GM06990 (cell line): ENCODE measurements at regions not wholly inside any gene's neighbourhood (a gene's known extent, or its start where the extent isn't known, plus 50 kb on each side); places are given as distances from the start of the nearest gene placed in this dataset.
A peak's percentile ranks its signal among the peaks of the same experiment; 100 is the strongest.
"Not testable (repeated sequence)": the region's sequence is repeated elsewhere in the genome, so short reads cannot be mapped to it uniquely, and the experiment has no call there.

Experiments used
- DNase-seq: peaks from one replicate; pipeline ENCODE4 v3.0.0-alpha.2; 2011; ENCODE audit not compliant: insufficient read length; ENCODE audit errors: extremely low read depth
- H3K27me3 ChIP-seq: replicated peaks from 2 replicates; pipeline ENCODE4 v1.6.0; 2011; ENCODE audit warnings: low read length; ENCODE audit not compliant: control insufficient read depth, insufficient read depth
- H3K36me3 ChIP-seq: 2 replicates; pipeline ENCODE4 v1.5.1; 2011; ENCODE audit warnings: low read length; ENCODE audit not compliant: control insufficient read depth, insufficient read depth
- H3K4me3 ChIP-seq: replicated peaks from 2 replicates; pipeline ENCODE4 v1.5.1; 2011; ENCODE audit warnings: low read depth, mild to moderate bottlenecking, control low read depth, low read length
- CTCF ChIP-seq: IDR thresholded peaks from 2 replicates; pipeline ENCODE4 v1.5.1; 2011; ENCODE audit warnings: low read length, control low read depth, mild to moderate bottlenecking, inconsistent platforms; ENCODE audit not compliant: insufficient read depth, poor library complexity, severe bottlenecking

- TF ChIP-seq CTCF: no peak
These were observed 133.3 kb upstream of the PCDH7 start for GRCh38 chr4:30586850-30587249.

GRCh38 chr4:30589669-30590068 is 130.5 kb upstream of the PCDH7 start:
- H3K36me3 ChIP-seq, DNase-seq: not testable (repeated sequence)

More at GRCh38 chr4:30586850-30587249, 133.3 kb upstream of the PCDH7 start:
- H3K4me3 ChIP-seq: no peak overlapping the region
- no peaks in the 10 kb centered on the region for H3K27me3 ChIP-seq
- peak; percentile 1 for DNase-seq
- H3K36me3 ChIP-seq: no peaks in the 10 kb centered on the region

GRCh38 chr4:30600246-30601017 is 119.7 kb upstream of the PCDH7 start:
- Histone ChIP-seq H3K27me3 (no peaks in the 10 kb centered on the region), H3K36me3 (no peaks in the 10 kb centered on the region), H3K4me3 (no peak overlapping the region)
- no peak for DNase-seq
- no peak for TF ChIP-seq CTCF

More at GRCh38 chr4:30589669-30590068, 130.5 kb upstream of the PCDH7 start:
- H3K4me3 ChIP-seq, H3K27me3 ChIP-seq: not testable (repeated sequence)

GRCh38 chr4:30601070-30601865 is 118.9 kb upstream of the PCDH7 start:
- H3K4me3 ChIP-seq: no peak overlapping the region
- no peaks in the 10 kb centered on the region for H3K27me3 ChIP-seq
- no peaks in the 10 kb centered on the region for H3K36me3 ChIP-seq
- TF ChIP-seq CTCF: no peak
- DNase-seq: no peak

GRCh38 chr4:30605616-30606190 is 114.5 kb upstream of the PCDH7 start:
- no peak overlapping the region for H3K4me3 ChIP-seq
- no peaks in the 10 kb centered on the region for H3K27me3 ChIP-seq
- H3K36me3 ChIP-seq: no peaks in the 10 kb centered on the region
- TF ChIP-seq CTCF: no peak
- DNase-seq: no peak

GRCh38 chr4:30610361-30610760 is 109.8 kb upstream of the PCDH7 start:
- Histone ChIP-seq H3K36me3 (no peaks in the 10 kb centered on the region), H3K4me3 (no peak overlapping the region), H3K27me3 (no peaks in the 10 kb centered on the region)
- DNase-seq: no peak
- TF ChIP-seq CTCF: no peak
